Heart right ventricle (tissue), 16 donors: ENCODE measurements at regions not wholly inside any gene's neighbourhood (a gene's known extent, or its start where the extent isn't known, plus 50 kb on each side); places are given as distances from the start of the nearest gene placed in this dataset.

Experiments
- ATAC-seq, 8 donors: fragments of 200-7000 bp; cut with Tn5 transposase; one replicate each; pipeline ENCODE4 v1.9.1; 2020; ENCODE audit warnings: mild to moderate bottlenecking in 8 of 8, moderate library complexity in 8 of 8, moderate number of reproducible peaks in 1 of 8
- DNase-seq, 2 donors: peaks; one replicate each; pipeline ENCODE4 v3.0.0-alpha.2; 2020
- H3K27ac ChIP-seq, 10 donors: fragments of 200-600 bp; sonication (generic) in 2 of 10; one replicate each; pipeline versions ENCODE4 v1.5.0 to v1.8.0; 2020 to 2022; ENCODE audit warnings: mild to moderate bottlenecking in 3 of 10
- H3K27me3 ChIP-seq, 7 donors: fragments of 200-600 bp; one replicate each; pipeline ENCODE4 v1.8.0; 2021 to 2022; ENCODE audit warnings: mild to moderate bottlenecking in 2 of 7
- H3K36me3 ChIP-seq, 9 donors: fragments of 200-600 bp; sonication (generic) in 1 of 9; one replicate each; pipeline versions ENCODE4 v1.5.0 to v1.8.0; 2020 to 2022; ENCODE audit warnings: mild to moderate bottlenecking in 2 of 9
- H3K4me1 ChIP-seq, 9 donors: fragments of 200-600 bp; sonication (generic) in 1 of 9; one replicate each; pipeline versions ENCODE4 v1.5.0 to v1.8.0; 2020 to 2022; ENCODE audit warnings: mild to moderate bottlenecking in 4 of 9
- H3K4me3 ChIP-seq, 10 donors: fragments of 200-600 bp; sonication (generic) in 2 of 10; one replicate each; pipeline versions ENCODE4 v1.5.0 to v1.8.0; 2020 to 2022; ENCODE audit warnings: mild to moderate bottlenecking in 7 of 10, moderate library complexity in 2 of 10
- H3K9me3 ChIP-seq, 11 donors: fragments of 200-600 bp in 10 of 11; sonication (generic) in 2 of 11; one replicate each; pipeline versions ENCODE4 v1.5.0 to v1.8.0; 2013 to 2022; ENCODE audit warnings: mild to moderate bottlenecking in 2 of 11, control low read depth in 1 of 11, moderate library complexity in 1 of 11
- WGBS, 2 donors: extraction: QIAGEN DNeasy Blood & Tissue Kit; methylation state at CpG; one replicate each; pipeline ENCODE4 v1.1.7; 2013; ENCODE audit warnings: inconsistent platforms in 1 of 2; 5-methylcytosine and 5-hydroxymethylcytosine counted together
- intact Hi-C, 10 donors: fragments of 100-400 bp; cut with DNase I; formaldehyde crosslinking; loops; one replicate each; pipeline versions ENCODE4 v1.11.1 to v1.14.2; 2022
- TF ChIP-seq, protein P1 (sequence below), 9 donors: fragments of 200-600 bp; sonication (generic) in 2 of 9; IDR thresholded peaks; one replicate each; pipeline versions ENCODE4 v1.5.0 to v1.8.0; 2021 to 2022; ENCODE audit warnings: antibody characterized with exemption in 9 of 9, mild to moderate bottlenecking in 5 of 9, moderate library complexity in 1 of 9
- donor health status: Arrhythmogenic right ventricular cardiomyopathy.
- donor health status: ischemic (EF 13 %, LVEDD 7.1; RV severe dilation, severe dysfunction).
- donor health status: healthy with polysubstance abuse.
- donor health status: DM: no; HTN: yes; CAD: no.
- donor health status: DM: no; HTN: no; CAD: no.
- donor health status: ischemic (EF 25% LVEDD 6.9; RV normal size, moderate dysfunction).
- donor health status: ischemic (EF 25% LVEDD 5.7; RV mildly dilated, moderate dysfunction).
- donor health status: healthy.
- donor health status: DM: yes; HTN: yes; CAD: no.
- donor health status: Ischemic cardiomyopathy.
- donor health status: ischemic (EF 35%, LVEDD 5.7; RV mildly dilated, moderate dysfunction).
- donor health status: nonischemic (EF 11% LVEDD 7.7; RV severe dilation, severe dysfunction).
- donor health status: DM: yes; HTN: yes; CAD: no.
- donor health status: PGD.
- donor health status: ischemic (EF 29% LVEDD 5.4; RV normal size, mild dysfunction).
- donor health status: nonischemic (EF 23%, LVEDD 6.1; RV moderate dilation, normal function).

DNA sequence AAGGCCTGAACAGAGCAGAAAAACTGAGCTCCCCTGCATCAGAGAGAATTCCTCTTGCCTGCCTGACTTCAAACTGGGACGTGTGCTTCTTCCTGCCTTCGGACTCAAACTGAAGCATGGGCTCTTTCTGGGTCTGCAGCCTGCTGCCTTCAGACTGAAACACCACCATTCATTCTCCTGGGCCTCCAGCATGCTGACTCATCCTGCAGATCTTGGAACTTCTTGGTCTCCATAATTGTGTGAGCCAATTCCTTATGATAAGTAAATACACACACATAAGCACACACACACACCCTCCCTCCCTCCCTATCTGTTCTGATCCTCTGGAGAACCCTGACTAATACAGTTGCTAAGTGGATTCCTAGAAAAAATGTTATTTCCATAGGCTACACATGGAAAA lies 874.3 kb upstream of the EEF2KMT start:
- 72 to 86% methylated on average over 2 of the region's 2 CpGs for WGBS, 2 donors
- peaks cover 0 to 17% (median 0%) of the 10 kb centered on the region in 11 donors for H3K9me3 ChIP-seq
- no peaks in the 10 kb centered on the region for H3K4me1 ChIP-seq
- intact Hi-C loops: loop anchor here in 1 of 10 donors (10.0 kb wide), 1 partner anchor 57 kb away; no protein-coding TSS in a partner anchor
- H3K27ac ChIP-seq: no peak overlapping the region
- no peak overlapping the region for H3K4me3 ChIP-seq
- TF ChIP-seq, protein P1, sequence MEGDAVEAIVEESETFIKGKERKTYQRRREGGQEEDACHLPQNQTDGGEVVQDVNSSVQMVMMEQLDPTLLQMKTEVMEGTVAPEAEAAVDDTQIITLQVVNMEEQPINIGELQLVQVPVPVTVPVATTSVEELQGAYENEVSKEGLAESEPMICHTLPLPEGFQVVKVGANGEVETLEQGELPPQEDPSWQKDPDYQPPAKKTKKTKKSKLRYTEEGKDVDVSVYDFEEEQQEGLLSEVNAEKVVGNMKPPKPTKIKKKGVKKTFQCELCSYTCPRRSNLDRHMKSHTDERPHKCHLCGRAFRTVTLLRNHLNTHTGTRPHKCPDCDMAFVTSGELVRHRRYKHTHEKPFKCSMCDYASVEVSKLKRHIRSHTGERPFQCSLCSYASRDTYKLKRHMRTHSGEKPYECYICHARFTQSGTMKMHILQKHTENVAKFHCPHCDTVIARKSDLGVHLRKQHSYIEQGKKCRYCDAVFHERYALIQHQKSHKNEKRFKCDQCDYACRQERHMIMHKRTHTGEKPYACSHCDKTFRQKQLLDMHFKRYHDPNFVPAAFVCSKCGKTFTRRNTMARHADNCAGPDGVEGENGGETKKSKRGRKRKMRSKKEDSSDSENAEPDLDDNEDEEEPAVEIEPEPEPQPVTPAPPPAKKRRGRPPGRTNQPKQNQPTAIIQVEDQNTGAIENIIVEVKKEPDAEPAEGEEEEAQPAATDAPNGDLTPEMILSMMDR (IDR thresholded peaks at IDR 0.05): no peak
- no peaks in the 10 kb centered on the region for H3K27me3 ChIP-seq
- no peaks in the 10 kb centered on the region for H3K36me3 ChIP-seq
- ATAC-seq: no peak
- no peak for DNase-seq

DNA sequence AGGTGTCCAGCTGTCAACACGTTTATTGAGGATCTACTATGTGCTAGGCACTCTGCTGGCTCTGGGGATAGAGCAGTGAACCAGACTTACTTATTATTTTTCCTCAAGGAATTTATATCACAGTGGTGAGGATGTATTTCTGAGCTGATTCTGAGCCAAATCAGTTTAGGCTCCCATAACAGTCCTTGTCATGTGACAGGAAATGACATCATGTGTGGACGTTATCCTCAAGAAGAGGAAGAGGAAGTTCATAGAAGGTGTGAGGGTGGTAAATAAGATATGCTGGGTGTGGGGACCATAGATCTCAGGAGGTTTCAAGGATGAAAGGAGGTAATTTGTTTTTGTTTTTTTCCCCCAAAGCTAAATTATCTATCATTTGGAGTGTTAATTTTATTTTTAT lies 873.5 kb upstream of the EEF2KMT start:
- ATAC-seq (no peak), DNase-seq (no peak)
- WGBS, 2 donors: 51 to 62% methylated on average over 2 of the region's 2 CpGs
- no peaks in the 10 kb centered on the region for H3K27me3 ChIP-seq
- TF ChIP-seq, protein P1 (IDR thresholded peaks at IDR 0.05): no peak
- H3K36me3 ChIP-seq: no peaks in the 10 kb centered on the region
- intact Hi-C loops: loop anchor here in 1 of 10 donors (10.0 kb wide), 1 partner anchor 56 kb away; no protein-coding TSS in a partner anchor
- no peaks in the 10 kb centered on the region for H3K4me1 ChIP-seq
- no peak overlapping the region for H3K4me3 ChIP-seq
- no peak overlapping the region for H3K27ac ChIP-seq
- peaks cover 0 to 17% (median 0%) of the 10 kb centered on the region in 11 donors for H3K9me3 ChIP-seq

DNA sequence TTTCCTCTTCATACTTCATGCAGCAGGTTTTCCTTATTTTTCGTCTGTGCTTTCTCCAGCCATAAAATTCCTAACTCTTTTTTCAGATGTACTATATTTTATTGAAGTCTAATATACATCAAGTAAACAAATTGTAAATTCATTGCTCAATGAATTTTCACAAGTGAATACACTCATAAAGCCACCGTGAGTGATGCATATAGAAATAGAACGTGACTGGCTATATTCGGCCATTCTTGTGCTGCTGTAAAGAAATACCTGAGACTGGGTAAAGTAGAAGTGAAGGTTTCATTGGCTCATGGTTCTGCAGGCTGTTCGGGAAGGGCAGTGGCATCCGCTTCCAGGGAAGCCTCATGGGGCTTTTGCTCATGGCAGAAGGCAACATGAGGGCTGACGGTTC lies 868.4 kb upstream of the EEF2KMT start:
- no peak overlapping the region for H3K4me3 ChIP-seq
- 69 to 82% methylated on average over 7 of the region's 7 CpGs for WGBS, 2 donors
- intact Hi-C loops: no loop called here
- H3K27me3 ChIP-seq: no peaks in the 10 kb centered on the region
- ATAC-seq (no peak), DNase-seq (no peak)
- H3K27ac ChIP-seq: no peak overlapping the region
- H3K9me3 ChIP-seq: peaks cover 0 to 27% (median 0%) of the 10 kb centered on the region in 11 donors
- TF ChIP-seq, protein P1 (IDR thresholded peaks at IDR 0.05): no peak
- no peaks in the 10 kb centered on the region for H3K36me3 ChIP-seq
- no peaks in the 10 kb centered on the region for H3K4me1 ChIP-seq

DNA sequence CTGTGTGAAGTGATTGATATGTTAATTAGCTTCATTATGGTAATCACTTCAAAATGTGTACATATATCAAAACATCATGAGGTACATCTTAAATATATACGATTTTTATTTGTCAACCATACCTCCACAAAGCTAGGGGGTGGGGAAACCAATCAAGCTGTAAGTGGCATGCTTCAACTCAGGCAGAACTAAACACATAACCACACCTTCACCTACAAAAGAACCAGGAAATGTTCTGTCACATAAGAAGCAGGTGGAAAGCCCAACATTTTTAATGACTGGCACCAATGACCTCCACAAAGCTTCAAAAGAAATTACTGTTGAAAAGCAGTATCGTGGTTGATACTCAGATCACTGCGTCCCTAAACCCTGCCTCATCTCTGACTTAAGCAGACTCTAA lies 867.7 kb upstream of the EEF2KMT start:
- no peak for ATAC-seq
- Histone ChIP-seq H3K9me3 (peaks cover 0 to 20% (median 0%) of the 10 kb centered on the region in 11 donors), H3K36me3 (no peaks in the 10 kb centered on the region), H3K4me3 (no peak overlapping the region), H3K27ac (no peak overlapping the region), H3K27me3 (no peaks in the 10 kb centered on the region), H3K4me1 (no peaks in the 10 kb centered on the region)
- DNase-seq: no peak
- WGBS, 2 donors: 74 to 82% methylated on average over 3 of the region's 3 CpGs
- intact Hi-C loops: no loop called here
- TF ChIP-seq, protein P1 (IDR thresholded peaks at IDR 0.05): no peak
